HAP-1 (cell line): ENCODE measurements at regions not wholly inside any gene's neighbourhood (a gene's known extent, or its start where the extent isn't known, plus 50 kb on each side); places are given as distances from the start of the nearest gene placed in this dataset.

Experiments
- DNase-seq, 2 experiments: peaks; one replicate each; pipeline ENCODE4 v3.0.0-alpha.2; 2016 to 2020; ENCODE audit warnings: low spot score in 2 of 2
- H3K27me3 ChIP-seq: fragments of 250-450 bp; sonication (Bioruptor Pico); 2 replicates; pipeline ENCODE4 v1.5.1; 2020; ENCODE audit warnings: low read depth, mild to moderate bottlenecking, moderate library complexity
- H3K36me3 ChIP-seq: fragments of 250-450 bp; sonication (Bioruptor Pico); replicated peaks from 2 replicates; pipeline ENCODE4 v1.5.1; 2020; ENCODE audit warnings: mild to moderate bottlenecking
- H3K4me1 ChIP-seq: fragments of 250-450 bp; sonication (Bioruptor Pico); 2 replicates; pipeline ENCODE4 v1.5.1; 2020; ENCODE audit warnings: mild to moderate bottlenecking
- H3K4me3 ChIP-seq: fragments of 250-450 bp; sonication (Bioruptor Pico); 2 replicates; pipeline ENCODE4 v1.5.1; 2020; ENCODE audit warnings: mild to moderate bottlenecking, moderate library complexity
- H3K9me3 ChIP-seq: fragments of 250-450 bp; sonication (Bioruptor Pico); 2 replicates; pipeline ENCODE4 v1.5.1; 2020; ENCODE audit warnings: mild to moderate bottlenecking, moderate library complexity
- in situ Hi-C: fragments of 300-500 bp; cut with MboI; formaldehyde crosslinking; loops from 3 replicates; pipeline ENCODE4 v1.14.3; 2020; ENCODE audit warnings: low sequenced_read_pairs, inconsistent platforms, mixed read lengths

DNA sequence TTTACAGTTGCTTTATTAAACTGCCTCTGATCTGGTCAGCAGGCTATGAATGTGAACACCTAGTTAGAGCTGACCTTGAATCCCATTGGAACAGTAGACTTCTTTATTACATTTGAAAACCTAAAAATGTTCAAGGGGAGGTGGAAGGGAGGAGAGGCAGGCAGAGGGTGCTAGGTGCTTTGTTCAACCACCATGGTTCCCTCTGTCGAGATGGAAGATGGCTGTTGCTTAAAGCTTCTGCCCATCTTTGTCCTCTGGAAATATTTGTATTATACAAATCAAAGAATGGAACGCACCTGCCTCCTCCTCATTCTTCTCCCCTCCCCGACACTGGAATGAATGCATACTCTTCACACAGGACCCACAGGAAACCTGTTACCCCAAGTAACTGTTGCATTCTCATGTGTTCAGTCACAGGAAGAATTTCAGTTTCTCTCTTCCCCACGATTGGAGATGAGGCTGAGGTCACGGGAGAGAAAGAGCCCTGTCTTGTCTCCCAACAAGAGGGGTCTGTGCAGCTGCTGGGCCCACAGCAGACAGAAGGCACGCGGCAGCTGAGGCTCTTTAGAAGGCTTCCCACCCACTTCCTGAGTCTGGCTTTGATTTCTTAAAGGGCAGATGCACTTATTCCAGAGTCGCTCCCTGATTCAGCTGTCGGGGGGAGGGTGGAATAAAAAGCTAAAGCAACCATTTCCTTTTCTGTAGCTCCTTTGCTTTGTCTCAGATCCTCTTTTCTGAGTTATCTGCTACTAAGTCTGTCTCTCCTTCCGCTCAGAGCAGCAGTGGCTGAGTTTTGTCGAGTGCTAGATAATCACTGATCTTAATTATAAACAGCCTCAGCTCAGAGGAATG lies 217.9 kb upstream of the BTG1 start:
- Histone ChIP-seq H3K36me3 (no peaks in the 10 kb centered on the region), H3K4me3 (no peak overlapping the region), H3K27me3 (peaks cover 20% of the 10 kb centered on the region), H3K9me3 (no peaks in the 10 kb centered on the region), H3K4me1 (no peaks in the 10 kb centered on the region)
- DNase-seq = no peak
- in situ Hi-C loops = no loop called here

DNA sequence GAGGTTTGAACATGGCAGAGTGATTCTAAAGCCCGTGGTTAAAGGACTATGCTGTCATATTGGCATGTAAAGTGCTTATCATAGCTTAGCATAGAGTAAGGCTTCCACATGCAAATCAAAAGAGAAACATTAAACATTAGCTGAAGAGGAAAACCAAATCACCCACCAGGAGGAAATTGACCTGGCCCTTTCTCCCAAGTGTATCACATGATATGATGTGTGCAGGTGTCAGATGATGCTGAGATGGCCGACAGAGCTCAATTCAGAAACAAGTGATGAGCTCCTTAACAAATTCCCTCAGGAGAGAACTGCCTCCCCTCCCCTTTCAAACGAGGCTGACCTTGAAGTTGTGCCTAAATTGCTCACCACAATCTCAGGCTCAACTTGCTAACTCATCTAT lies 217.1 kb upstream of the BTG1 start:
- Histone ChIP-seq H3K4me1 (no peaks in the 10 kb centered on the region), H3K36me3 (no peaks in the 10 kb centered on the region), H3K27me3 (peaks cover 20% of the 10 kb centered on the region), H3K4me3 (no peak overlapping the region), H3K9me3 (no peaks in the 10 kb centered on the region)
- DNase-seq = no peak
- in situ Hi-C loops = no loop called here

DNA sequence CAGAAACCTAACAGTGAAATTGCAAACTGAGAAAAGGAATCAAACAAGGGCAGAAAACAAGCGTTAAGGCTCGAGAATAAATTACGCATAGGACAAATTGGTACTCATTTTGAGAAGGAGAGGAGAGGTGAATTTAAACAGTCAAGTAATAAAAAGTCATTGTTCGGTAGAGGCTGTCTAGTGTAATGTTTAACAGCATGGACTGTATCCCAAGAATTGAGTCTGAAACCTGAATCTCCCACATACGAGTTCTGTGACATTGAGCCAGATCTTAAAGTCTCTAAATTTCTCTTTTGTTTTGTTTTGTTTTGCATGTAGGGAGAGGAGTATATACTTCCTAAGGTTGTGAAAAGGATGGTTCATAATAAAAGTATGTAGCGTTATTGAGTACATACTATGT lies 216.5 kb upstream of the BTG1 start:
- H3K4me1 ChIP-seq = no peaks in the 10 kb centered on the region
- no peaks in the 10 kb centered on the region for H3K9me3 ChIP-seq
- in situ Hi-C loops = no loop called here
- no peak overlapping the region for H3K4me3 ChIP-seq
- no peak for DNase-seq
- H3K27me3 ChIP-seq = peaks cover 20% of the 10 kb centered on the region
- no peaks in the 10 kb centered on the region for H3K36me3 ChIP-seq

DNA sequence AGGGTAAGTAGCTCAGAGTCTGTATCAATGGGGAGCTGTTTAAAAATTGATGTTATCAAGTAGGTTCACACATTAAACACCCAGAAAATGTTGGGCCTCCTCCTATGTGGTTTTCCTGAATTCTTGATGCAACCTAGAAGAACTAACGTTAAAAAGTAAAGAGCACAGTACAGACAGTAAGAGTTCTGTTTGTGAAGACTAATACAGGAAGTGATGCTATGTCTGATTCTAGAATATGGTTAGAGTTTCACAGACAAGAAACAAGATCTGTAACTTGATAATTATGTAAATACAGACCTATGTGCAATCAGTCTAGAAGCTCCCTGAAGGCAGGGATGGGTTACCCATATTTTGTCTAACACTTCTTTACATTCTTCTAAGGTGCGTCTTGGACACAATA lies 214.9 kb upstream of the BTG1 start:
- H3K4me1 ChIP-seq = no peaks in the 10 kb centered on the region
- H3K9me3 ChIP-seq = no peaks in the 10 kb centered on the region
- in situ Hi-C loops = no loop called here
- no peaks in the 10 kb centered on the region for H3K36me3 ChIP-seq
- no peak overlapping the region for H3K4me3 ChIP-seq
- no peak for DNase-seq
- peaks cover 20% of the 10 kb centered on the region for H3K27me3 ChIP-seq

DNA sequence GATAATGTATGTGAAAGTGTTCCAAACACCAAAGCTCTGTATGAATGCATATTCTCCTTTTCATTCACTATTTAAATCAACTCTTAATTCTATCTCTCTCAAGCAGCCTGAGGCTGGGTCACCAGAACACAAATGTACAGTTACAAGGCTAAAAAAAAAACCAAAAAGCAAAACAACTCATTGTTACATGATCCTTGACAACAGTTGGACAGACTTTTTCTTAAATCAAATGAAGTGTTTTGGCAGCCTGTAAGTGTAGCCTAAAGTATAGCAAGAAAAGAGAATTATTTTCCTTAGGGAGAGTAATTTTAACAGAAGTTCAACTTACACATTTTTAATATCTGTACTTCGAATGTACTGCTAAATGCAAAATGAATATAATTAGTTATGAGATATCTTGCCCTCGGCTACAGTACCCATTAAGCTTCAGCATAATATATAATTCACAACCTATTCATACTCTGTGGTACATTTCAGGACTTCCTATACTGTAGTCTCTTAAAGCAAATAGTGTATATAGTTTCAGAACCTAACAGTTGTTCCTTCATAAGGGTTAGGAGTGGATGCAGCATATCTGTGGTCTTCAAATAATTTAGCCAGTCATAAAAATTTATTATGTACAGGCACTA lies 214.0 kb upstream of the BTG1 start:
- no peaks in the 10 kb centered on the region for H3K4me1 ChIP-seq
- DNase-seq = no peak
- no peak overlapping the region for H3K4me3 ChIP-seq
- H3K36me3 ChIP-seq = no peaks in the 10 kb centered on the region
- in situ Hi-C loops = no loop called here
- H3K27me3 ChIP-seq = peaks cover 20% of the 10 kb centered on the region
- no peaks in the 10 kb centered on the region for H3K9me3 ChIP-seq

DNA sequence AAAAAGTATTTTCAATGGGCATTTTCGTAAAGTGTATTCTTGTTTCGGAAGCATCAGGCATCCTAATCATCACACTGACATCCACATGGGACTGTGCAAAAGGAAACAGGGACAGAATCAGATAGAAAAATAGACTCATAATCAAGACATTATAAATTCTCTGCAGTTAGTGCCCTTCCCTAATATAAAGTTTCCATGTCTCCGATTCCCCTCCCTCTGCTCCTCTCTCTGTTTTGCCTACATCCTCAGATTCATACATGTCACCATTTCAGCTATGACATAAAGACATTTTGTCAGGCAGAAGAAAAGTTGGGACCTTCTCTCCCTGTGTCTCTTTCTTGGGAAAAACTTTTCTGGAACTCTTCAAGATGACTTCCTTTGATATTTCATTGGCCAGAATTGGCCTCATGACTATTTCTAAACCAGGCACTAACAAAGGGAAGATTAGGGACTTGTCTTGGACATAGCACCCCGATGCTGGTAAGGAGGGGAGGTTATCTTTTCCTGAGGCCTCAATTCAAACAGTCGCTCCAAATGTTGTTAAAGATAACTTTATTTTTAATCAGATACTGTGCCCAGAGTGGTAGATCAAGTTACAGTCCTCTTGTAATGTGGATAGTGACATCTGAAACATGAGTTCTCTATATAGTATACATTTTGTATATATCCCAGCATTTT lies 212.1 kb upstream of the BTG1 start:
- DNase-seq = no peak
- no peaks in the 10 kb centered on the region for H3K36me3 ChIP-seq
- H3K4me1 ChIP-seq = no peaks in the 10 kb centered on the region
- H3K9me3 ChIP-seq = no peaks in the 10 kb centered on the region
- no peak overlapping the region for H3K4me3 ChIP-seq
- in situ Hi-C loops = no loop called here
- peaks cover 10% of the 10 kb centered on the region for H3K27me3 ChIP-seq

DNA sequence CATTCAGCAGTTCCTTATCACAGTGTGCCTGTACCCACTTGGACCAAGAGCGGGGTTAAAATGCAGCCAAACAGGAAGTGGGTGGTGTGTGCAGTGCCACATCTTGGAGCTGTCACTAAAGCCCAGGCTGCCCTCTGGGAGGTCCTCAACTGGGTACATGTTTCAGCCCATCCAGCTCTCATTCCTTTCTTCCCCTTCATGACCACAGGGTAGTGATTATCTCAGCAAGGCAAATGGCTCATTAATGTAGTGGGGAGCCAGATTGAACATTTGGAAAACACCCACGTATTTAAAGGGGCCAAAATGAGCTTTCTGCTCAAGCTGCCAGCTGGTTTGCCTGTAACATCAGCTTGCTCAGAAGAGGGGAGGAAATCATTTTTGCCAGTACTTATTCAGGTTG lies 210.8 kb upstream of the BTG1 start:
- in situ Hi-C loops = no loop called here
- Histone ChIP-seq H3K36me3 (no peaks in the 10 kb centered on the region), H3K9me3 (no peaks in the 10 kb centered on the region), H3K4me1 (no peaks in the 10 kb centered on the region), H3K27me3 (peaks cover 2% of the 10 kb centered on the region), H3K4me3 (no peak overlapping the region)
- no peak for DNase-seq

DNA sequence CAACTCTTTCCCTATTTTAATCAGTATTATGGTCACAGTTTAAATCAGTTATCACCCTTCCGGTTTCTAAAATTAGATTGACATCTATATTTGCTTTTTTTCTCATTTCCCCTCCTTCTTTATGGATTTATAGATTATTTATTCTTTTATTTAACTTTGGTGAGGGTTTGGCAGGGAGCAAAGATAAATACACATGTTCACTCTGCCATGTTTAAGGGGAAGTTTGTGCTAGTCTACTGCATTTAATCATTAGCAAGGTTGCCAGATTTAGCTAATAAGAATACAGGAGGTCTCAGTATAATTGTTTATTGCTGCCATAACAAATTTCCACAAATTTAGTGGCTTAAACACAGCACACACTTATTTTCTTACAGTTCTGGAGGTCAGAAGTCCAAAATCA lies 204.0 kb upstream of the BTG1 start:
- in situ Hi-C loops = no loop called here
- no peak for DNase-seq
- no peaks in the 10 kb centered on the region for H3K4me1 ChIP-seq

DNA sequence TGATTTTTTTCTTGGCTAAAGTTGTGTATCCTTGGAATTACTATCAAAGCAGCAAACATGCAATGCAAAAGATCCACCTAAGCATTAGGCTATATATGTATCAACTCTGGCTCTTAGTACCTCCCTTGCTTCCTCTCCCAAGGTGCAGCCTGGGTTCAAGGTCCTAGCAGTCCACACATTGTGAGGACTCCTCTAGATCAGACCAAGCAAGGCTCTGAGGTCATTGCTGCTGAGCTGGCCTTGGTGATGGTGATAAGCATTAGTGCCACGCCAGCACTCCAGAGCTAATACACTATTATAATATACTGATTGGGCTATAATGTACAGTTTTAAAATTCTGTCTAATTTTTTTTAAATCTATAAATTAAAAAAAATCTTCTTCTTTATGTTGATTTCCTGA lies 196.9 kb upstream of the BTG1 start:
- Histone ChIP-seq H3K36me3 (no peaks in the 10 kb centered on the region), H3K4me1 (no peaks in the 10 kb centered on the region), H3K4me3 (no peak overlapping the region), H3K27me3 (no peaks in the 10 kb centered on the region), H3K9me3 (no peaks in the 10 kb centered on the region)
- in situ Hi-C loops = no loop called here
- no peak for DNase-seq

More for the DNA sequence above, 204.0 kb upstream of the BTG1 start:
- no peaks in the 10 kb centered on the region for H3K9me3 ChIP-seq
- H3K36me3 ChIP-seq = no peaks in the 10 kb centered on the region
- H3K27me3 ChIP-seq = peaks cover 2% of the 10 kb centered on the region; the same call in 1 of the 2 replicates
- H3K4me3 ChIP-seq = no peak overlapping the region

DNA sequence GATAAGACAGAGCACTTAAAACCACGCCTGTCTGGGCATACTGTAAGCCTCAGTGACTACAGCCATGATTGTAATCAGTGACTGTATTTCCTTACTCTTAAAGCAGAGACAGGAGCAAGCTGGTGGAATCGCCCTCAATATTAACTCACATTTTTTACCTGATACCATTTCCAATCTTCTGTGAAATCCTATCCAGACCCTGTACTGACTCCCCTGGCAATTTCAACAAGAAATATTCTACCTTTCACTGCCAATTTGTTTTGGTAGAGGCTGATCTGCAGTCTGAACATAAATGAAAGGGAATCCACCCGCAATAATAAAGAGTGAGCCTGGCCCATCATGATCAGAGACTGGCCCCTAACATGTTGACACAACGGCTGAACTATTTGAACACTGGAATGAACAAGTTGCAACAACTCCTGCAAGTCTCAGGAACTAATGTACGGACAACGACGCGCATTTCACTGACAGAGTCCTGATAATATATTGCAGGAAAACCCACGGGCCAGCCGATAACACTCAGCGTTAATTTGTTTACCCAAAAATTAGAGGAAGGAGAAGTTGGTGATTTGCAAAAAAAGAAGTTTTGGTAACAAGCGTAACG lies 195.5 kb upstream of the BTG1 start:
- Histone ChIP-seq H3K4me1 (no peaks in the 10 kb centered on the region), H3K4me3 (no peak overlapping the region), H3K36me3 (no peaks in the 10 kb centered on the region), H3K27me3 (no peaks in the 10 kb centered on the region; the same call in 1 of the 2 replicates), H3K9me3 (no peaks in the 10 kb centered on the region)
- no peak for DNase-seq
- in situ Hi-C loops = no loop called here

DNA sequence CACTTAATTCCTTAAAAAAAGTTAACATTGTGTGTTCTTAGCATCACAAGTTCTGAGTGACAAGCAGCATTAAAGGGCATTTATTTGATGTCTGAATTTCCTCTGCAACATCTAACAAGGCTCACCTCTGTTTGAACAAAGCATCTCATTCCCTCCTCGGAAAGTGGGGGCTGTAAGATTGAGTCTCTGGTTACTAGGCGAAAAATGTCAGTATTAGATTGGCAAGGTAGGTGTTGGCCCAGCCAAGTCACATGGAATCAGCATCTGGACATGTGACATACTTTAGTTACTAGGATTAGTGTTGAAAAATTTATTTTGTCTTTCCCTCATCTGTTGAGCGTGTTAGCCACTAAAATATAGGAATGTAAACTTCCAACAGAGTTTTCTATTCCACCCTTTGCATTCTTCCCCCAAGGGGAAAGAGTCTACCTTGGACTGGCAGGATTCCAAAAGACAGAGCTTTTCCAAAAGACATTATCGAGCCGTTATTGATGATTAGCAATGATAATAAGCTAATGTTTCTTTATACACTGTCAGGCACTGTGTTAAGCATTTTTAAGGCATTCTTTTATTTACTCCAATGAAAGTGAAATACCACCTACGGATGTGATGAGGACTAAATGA lies 194.9 kb upstream of the BTG1 start:
- Histone ChIP-seq H3K27me3 (no peaks in the 10 kb centered on the region; the same call in 1 of the 2 replicates), H3K36me3 (no peaks in the 10 kb centered on the region), H3K4me3 (no peak overlapping the region), H3K4me1 (no peaks in the 10 kb centered on the region), H3K9me3 (no peaks in the 10 kb centered on the region)
- DNase-seq = no peak
- in situ Hi-C loops = no loop called here

DNA sequence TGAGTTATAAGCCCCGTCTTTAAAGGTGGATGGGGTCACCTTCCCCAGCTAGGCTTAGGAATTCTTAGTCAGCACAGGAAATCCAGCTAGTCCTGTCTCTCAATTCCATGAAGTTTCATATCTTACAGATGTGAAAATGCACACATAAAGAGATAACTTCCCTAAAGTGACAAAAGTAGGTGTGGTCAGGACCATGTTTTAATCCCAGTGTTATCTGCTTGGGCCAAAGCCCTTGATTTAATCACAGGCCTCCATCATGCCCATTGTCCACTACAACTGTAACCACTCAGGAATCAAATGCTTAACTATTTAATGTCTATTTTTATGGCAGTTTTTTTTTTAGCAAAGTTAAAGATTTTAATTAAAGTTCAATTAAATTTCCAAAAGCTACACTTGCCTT lies 194.4 kb upstream of the BTG1 start:
- Histone ChIP-seq H3K9me3 (no peaks in the 10 kb centered on the region), H3K36me3 (no peaks in the 10 kb centered on the region), H3K4me3 (no peak overlapping the region), H3K4me1 (no peaks in the 10 kb centered on the region), H3K27me3 (no peaks in the 10 kb centered on the region; the same call in 1 of the 2 replicates)
- DNase-seq = no peak
- in situ Hi-C loops = no loop called here

DNA sequence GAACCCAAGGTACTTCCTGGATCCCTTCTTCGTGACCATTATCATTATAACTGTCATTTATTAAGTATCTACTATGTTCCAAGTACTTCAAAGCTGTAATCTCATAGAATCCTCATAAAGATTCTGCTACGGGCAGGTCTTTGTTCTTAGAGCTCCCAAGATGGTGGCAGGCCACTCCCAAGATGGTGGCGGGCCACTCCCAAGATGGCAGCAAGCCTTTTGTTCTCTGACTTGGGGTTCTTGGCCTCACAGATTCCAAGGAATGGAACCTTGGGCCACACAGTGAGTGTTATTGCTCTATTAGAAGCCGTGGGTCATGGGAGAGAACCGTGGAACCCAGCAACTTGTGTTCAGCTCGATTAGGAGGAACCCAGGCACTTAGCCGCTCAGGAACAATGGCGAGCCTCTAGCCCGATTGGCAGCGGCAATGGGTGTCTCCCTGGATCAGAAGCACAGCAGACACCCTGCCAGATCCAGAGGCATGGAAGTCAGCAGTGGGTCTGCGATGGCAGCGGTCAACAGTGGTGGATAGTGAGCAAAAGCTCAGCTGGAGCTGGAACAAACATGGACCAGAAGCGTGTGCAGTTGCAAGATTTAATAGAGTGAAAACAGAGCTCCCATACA lies 193.7 kb upstream of the BTG1 start:
- H3K9me3 ChIP-seq = no peaks in the 10 kb centered on the region
- no peaks in the 10 kb centered on the region for H3K4me1 ChIP-seq
- no peak for DNase-seq
- in situ Hi-C loops = no loop called here
- no peaks in the 10 kb centered on the region; the same call in 1 of the 2 replicates for H3K27me3 ChIP-seq
- H3K4me3 ChIP-seq = no peak overlapping the region
- no peaks in the 10 kb centered on the region for H3K36me3 ChIP-seq
